HCT116 (cell line): ENCODE measurements at regions not wholly inside any gene's neighbourhood (a gene's known extent, or its start where the extent isn't known, plus 50 kb on each side); places are given as distances from the start of the nearest gene placed in this dataset.

Experiments
- ATAC-seq: fragments of 200-7000 bp; cut with Tn5 transposase; 2 replicates; pipeline ENCODE4 v1.9.1; 2020; ENCODE audit warnings: mild to moderate bottlenecking, moderate library complexity
- BruUV-seq: library from RNA; stranded (reverse); fragments of 400-500 nt; replicated peaks from 2 replicates; lab custom pipeline; 2021; lab: Mats Ljungman, UMichigan
- CTCF ChIA-PET: fragments of 300-600 bp; sonication (Branson Sonifier 250); formaldehyde crosslinking; loops from one replicate; lab custom pipeline; 2021; ENCODE audit warnings: antibody characterized with exemption; lab: Charles Lee
- POLR2A ChIA-PET: fragments of 300-600, 350-600 bp; sonication (Branson Sonifier 250); formaldehyde crosslinking; loops from one replicate; lab custom pipeline; 2021; ENCODE audit warnings: antibody characterized with exemption; lab: Charles Lee
- RAD21 ChIA-PET, 2 experiments: fragments of 300-600 bp; sonication (Branson Sonifier 250); formaldehyde crosslinking; loops; one replicate each; lab custom pipeline; 2023; ENCODE audit warnings: low total read pairs in 2 of 2; ENCODE audit not compliant: uncharacterized antibody in 2 of 2, unreplicated experiment in 2 of 2, low non-redundant PET in 1 of 2; lab: Charles Lee
- DNase-seq: peaks from one replicate; pipeline ENCODE4 v3.0.0-alpha.2; 2010; ENCODE audit warnings: low read depth, low spot score
- H2AFZ ChIP-seq: fragments of 200-600 bp; shearing (Covaris generic), sonication (generic); 2 replicates; pipeline ENCODE4 v1.6.1; 2017; ENCODE audit warnings: low read depth, mixed run types, mixed read lengths, antibody characterized with exemption, low read length; ENCODE audit not compliant: poor library complexity, severe bottlenecking
- H3K27ac ChIP-seq: 2 replicates; pipeline ENCODE4 v1.5.1; 2012; ENCODE audit warnings: low read depth, low read length
- H3K27me3 ChIP-seq: fragments of 200-600 bp; sonication (generic); 2 replicates; pipeline ENCODE4 v1.6.1; 2016; ENCODE audit warnings: mixed run types, low read length, mixed read lengths; ENCODE audit not compliant: insufficient read depth
- H3K36me3 ChIP-seq, 2 experiments: fragments of 200-500 bp in 1 of 2; fragments of 200-600 bp in 1 of 2; sonication (Bioruptor generic) in 1 of 2; sonication (generic) in 1 of 2; 2 replicates each; pipeline versions ENCODE4 v1.5.1 to v1.6.1; 2014 to 2016; ENCODE audit warnings: low read length in 2 of 2, inconsistent platforms in 1 of 2, mixed read lengths in 1 of 2, mixed run types in 1 of 2; ENCODE audit not compliant: insufficient read depth in 2 of 2, control insufficient read depth in 1 of 2
- H3K4me1 ChIP-seq, 2 experiments: fragments of 200-600 bp in 1 of 2; sonication (generic) in 1 of 2; 2 replicates each; pipeline versions ENCODE4 v1.5.1 to v1.6.1; 2012 to 2017; ENCODE audit warnings: low read length in 2 of 2, inconsistent platforms in 1 of 2, mild to moderate bottlenecking in 1 of 2, mixed read lengths in 1 of 2, mixed run types in 1 of 2, moderate library complexity in 1 of 2; ENCODE audit not compliant: insufficient read depth in 2 of 2, control insufficient read depth in 1 of 2
- H3K4me2 ChIP-seq: fragments of 200-600 bp; sonication (generic); 2 replicates; pipeline ENCODE4 v1.6.1; 2017; ENCODE audit warnings: mixed run types, low read length, mixed read lengths
- H3K4me3 ChIP-seq, 2 experiments: fragments of 200-600 bp in 1 of 2; sonication (generic) in 1 of 2; replicated peaks in 1 of 2; 2 replicates each; pipeline ENCODE4 v1.5.1; 2011 to 2016; ENCODE audit warnings: low read length in 2 of 2, control low read depth in 1 of 2, low read depth in 1 of 2, mild to moderate bottlenecking in 1 of 2, mixed read lengths in 1 of 2, mixed run types in 1 of 2
- H3K79me2 ChIP-seq: fragments of 200-600 bp; sonication (generic); 2 replicates; pipeline ENCODE4 v1.6.1; 2017; ENCODE audit warnings: mild to moderate bottlenecking, mixed run types, low read length, moderate library complexity, mixed read lengths; ENCODE audit not compliant: insufficient read depth
- H3K9ac ChIP-seq: fragments of 200-600 bp; sonication (generic); 2 replicates; pipeline ENCODE4 v1.6.1; 2016; ENCODE audit warnings: low read length, mixed read lengths
- H3K9me2 ChIP-seq: fragments of 200-600 bp; sonication (generic), shearing (Covaris generic); 2 replicates; pipeline ENCODE4 v1.6.1; 2017; ENCODE audit warnings: mixed run types, mild to moderate bottlenecking, moderate library complexity; ENCODE audit not compliant: insufficient read depth
- H3K9me3 ChIP-seq, 2 experiments: fragments of 200-500 bp in 1 of 2; fragments of 200-600 bp in 1 of 2; sonication (Bioruptor generic) in 1 of 2; sonication (generic) in 1 of 2; 2 replicates each; pipeline ENCODE4 v1.6.1; 2014 to 2017; ENCODE audit warnings: low read length in 2 of 2, mixed read lengths in 2 of 2, inconsistent platforms in 1 of 2, low read depth in 1 of 2, mild to moderate bottlenecking in 1 of 2, mixed run types in 1 of 2, moderate library complexity in 1 of 2; ENCODE audit not compliant: control insufficient read depth in 1 of 2, insufficient read depth in 1 of 2
- H4K20me1 ChIP-seq: fragments of 200-600 bp; sonication (generic), shearing (Covaris generic); 2 replicates; pipeline ENCODE4 v1.6.1; 2017; ENCODE audit warnings: mixed run types, mild to moderate bottlenecking, moderate library complexity; ENCODE audit not compliant: insufficient read depth
- CBX3 ChIP-seq: IDR thresholded peaks from 2 replicates; pipeline ENCODE4 v1.6.1; 2012; ENCODE audit warnings: low read depth
- CEBPB ChIP-seq: IDR thresholded peaks from 2 replicates; pipeline ENCODE4 v1.6.1; 2012; ENCODE audit warnings: low read depth
- EGR1 ChIP-seq: IDR thresholded peaks from 2 replicates; pipeline ENCODE4 v1.6.1; 2012; ENCODE audit warnings: low read depth
- ELF1 ChIP-seq: IDR thresholded peaks from 2 replicates; pipeline ENCODE4 v1.6.1; 2012; ENCODE audit warnings: low read depth, borderline replicate concordance
- EZH2phosphoT487 ChIP-seq: fragments of 200-600 bp; IDR thresholded peaks from 2 replicates; pipeline ENCODE4 v1.6.1; 2018; ENCODE audit warnings: antibody characterized with exemption, borderline replicate concordance
- JUND ChIP-seq: IDR thresholded peaks from 2 replicates; pipeline ENCODE4 v1.6.1; 2012
- RAD21 ChIP-seq: IDR thresholded peaks from 2 replicates; pipeline ENCODE4 v1.6.1; 2012; ENCODE audit warnings: low read depth, mild to moderate bottlenecking
- SRF ChIP-seq: IDR thresholded peaks from 2 replicates; pipeline ENCODE4 v1.6.1; 2012; ENCODE audit warnings: low read depth
- ZFX ChIP-seq: fragments of 450-650 bp; IDR thresholded peaks from 2 replicates; pipeline ENCODE4 v1.6.1; 2017
- ZNF274 ChIP-seq: fragments of 200-500 bp; sonication (Bioruptor generic); IDR thresholded peaks from 2 replicates; pipeline ENCODE4 v1.6.1; 2014; ENCODE audit warnings: mild to moderate bottlenecking, low read depth, low read length, inconsistent platforms
- intact Hi-C: fragments of 100-400 bp; cut with micrococcal nuclease; formaldehyde crosslinking; loops from 2 replicates; pipeline ENCODE4 v1.10.0; 2022
- TF ChIP-seq, protein P1 (sequence below), 3 experiments: fragments of 200-600 bp in 1 of 3; sonication (generic) in 1 of 3; IDR thresholded peaks in 2 of 3; conservative IDR thresholded peaks in 1 of 3; 2 replicates each; pipeline ENCODE4 v1.5.1; 2012 to 2017; ENCODE audit warnings: low read depth in 2 of 3, low read length in 2 of 3, antibody characterized with exemption in 1 of 3, borderline replicate concordance in 1 of 3, control low read depth in 1 of 3, mild to moderate bottlenecking in 1 of 3, mixed read lengths in 1 of 3, mixed run types in 1 of 3, moderate library complexity in 1 of 3; ENCODE audit not compliant: insufficient read depth in 1 of 3
- TF ChIP-seq, protein P2 (sequence below): IDR thresholded peaks from 2 replicates; pipeline ENCODE4 v1.6.1; 2012
- TF ChIP-seq, protein P3 (sequence below): IDR thresholded peaks from 2 replicates; pipeline ENCODE4 v1.6.1; 2012
- TF ChIP-seq, protein P4 (sequence below): IDR thresholded peaks from 2 replicates; pipeline ENCODE4 v1.6.1; 2012; ENCODE audit warnings: low read depth

DNA sequence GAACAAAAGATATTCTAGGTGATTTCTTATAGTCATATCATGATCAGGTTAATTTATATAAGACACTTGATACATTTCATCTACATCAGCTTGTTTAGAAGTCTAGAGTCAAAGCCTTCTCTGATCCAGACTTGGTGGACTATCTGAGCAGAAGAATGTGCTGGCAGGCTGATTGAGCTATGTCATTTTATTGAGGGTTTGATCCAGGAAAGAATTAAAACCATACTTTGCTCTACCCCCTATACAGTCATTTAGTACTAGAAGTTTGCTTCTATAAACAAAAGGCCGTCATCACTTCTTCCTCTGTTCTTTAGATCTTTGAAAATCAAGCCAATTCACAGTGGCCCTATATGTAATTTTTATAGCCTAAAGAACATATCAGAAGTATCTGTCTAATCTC, 173.1 kb upstream of the PITX2 start:
- POLR2A ChIA-PET: no interaction called here

DNA sequence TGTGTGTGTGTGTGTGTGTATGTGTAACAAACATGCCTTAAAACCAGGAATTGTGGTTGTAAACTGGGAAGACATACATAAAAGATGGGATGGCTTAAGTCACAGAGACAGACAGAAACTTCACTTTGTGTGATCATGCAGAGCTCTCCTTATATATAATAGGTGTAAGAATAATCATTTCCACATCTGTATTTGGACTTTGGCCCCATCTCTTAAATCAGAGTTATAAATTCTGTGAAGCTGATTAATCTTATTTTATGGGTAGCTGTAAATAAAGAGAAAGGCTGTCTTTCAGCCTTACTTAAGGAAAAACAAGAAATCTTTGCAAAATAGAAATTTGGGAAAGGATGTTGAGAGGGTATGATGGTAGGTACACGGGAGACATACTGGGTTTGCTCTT, 174.6 kb upstream of the PITX2 start:
- ChIA-PET CTCF (no interaction called here), POLR2A (no interaction called here), RAD21 (no interaction called here)
- Histone ChIP-seq H3K4me1 (peaks cover 7 to 14% of the 10 kb centered on the region in 2 experiments; a peak in 3 of 4 replicates), H3K4me3 (no peak overlapping the region), H2AFZ (no peak overlapping the region), H3K9ac (no peak overlapping the region), H3K9me3 (no peaks in the 10 kb centered on the region), H3K27me3 (no peaks in the 10 kb centered on the region), H3K36me3 (no peaks in the 10 kb centered on the region), H3K4me2 (no peak overlapping the region), H4K20me1 (no peaks in the 10 kb centered on the region), H3K79me2 (no peaks in the 10 kb centered on the region), H3K27ac (no peak overlapping the region), H3K9me2 (no peaks in the 10 kb centered on the region)
- no peak for ATAC-seq
- intact Hi-C loops: no loop called here
- DNase-seq: no peak
- BruUV-seq: no TSS peak
- TF ChIP-seq, protein P1, sequence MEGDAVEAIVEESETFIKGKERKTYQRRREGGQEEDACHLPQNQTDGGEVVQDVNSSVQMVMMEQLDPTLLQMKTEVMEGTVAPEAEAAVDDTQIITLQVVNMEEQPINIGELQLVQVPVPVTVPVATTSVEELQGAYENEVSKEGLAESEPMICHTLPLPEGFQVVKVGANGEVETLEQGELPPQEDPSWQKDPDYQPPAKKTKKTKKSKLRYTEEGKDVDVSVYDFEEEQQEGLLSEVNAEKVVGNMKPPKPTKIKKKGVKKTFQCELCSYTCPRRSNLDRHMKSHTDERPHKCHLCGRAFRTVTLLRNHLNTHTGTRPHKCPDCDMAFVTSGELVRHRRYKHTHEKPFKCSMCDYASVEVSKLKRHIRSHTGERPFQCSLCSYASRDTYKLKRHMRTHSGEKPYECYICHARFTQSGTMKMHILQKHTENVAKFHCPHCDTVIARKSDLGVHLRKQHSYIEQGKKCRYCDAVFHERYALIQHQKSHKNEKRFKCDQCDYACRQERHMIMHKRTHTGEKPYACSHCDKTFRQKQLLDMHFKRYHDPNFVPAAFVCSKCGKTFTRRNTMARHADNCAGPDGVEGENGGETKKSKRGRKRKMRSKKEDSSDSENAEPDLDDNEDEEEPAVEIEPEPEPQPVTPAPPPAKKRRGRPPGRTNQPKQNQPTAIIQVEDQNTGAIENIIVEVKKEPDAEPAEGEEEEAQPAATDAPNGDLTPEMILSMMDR (IDR thresholded peaks at IDR 0.05 in 2 of 3, conservative IDR thresholded peaks at IDR 0.05 in 1 of 3; ENCODE audit: borderline replicate concordance in 1 of 3, insufficient read depth in 1 of 3, low read depth in 2 of 3, low read length in 2 of 3): no peak
- no peak for TF ChIP-seq EZH2phosphoT487
- no peak for TF ChIP-seq ELF1
- TF ChIP-seq, protein P2, sequence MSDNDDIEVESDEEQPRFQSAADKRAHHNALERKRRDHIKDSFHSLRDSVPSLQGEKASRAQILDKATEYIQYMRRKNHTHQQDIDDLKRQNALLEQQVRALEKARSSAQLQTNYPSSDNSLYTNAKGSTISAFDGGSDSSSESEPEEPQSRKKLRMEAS: no peak
- no peak for TF ChIP-seq CBX3
- TF ChIP-seq, protein P3, sequence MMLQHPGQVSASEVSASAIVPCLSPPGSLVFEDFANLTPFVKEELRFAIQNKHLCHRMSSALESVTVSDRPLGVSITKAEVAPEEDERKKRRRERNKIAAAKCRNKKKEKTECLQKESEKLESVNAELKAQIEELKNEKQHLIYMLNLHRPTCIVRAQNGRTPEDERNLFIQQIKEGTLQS: no peak
- TF ChIP-seq, protein P4, sequence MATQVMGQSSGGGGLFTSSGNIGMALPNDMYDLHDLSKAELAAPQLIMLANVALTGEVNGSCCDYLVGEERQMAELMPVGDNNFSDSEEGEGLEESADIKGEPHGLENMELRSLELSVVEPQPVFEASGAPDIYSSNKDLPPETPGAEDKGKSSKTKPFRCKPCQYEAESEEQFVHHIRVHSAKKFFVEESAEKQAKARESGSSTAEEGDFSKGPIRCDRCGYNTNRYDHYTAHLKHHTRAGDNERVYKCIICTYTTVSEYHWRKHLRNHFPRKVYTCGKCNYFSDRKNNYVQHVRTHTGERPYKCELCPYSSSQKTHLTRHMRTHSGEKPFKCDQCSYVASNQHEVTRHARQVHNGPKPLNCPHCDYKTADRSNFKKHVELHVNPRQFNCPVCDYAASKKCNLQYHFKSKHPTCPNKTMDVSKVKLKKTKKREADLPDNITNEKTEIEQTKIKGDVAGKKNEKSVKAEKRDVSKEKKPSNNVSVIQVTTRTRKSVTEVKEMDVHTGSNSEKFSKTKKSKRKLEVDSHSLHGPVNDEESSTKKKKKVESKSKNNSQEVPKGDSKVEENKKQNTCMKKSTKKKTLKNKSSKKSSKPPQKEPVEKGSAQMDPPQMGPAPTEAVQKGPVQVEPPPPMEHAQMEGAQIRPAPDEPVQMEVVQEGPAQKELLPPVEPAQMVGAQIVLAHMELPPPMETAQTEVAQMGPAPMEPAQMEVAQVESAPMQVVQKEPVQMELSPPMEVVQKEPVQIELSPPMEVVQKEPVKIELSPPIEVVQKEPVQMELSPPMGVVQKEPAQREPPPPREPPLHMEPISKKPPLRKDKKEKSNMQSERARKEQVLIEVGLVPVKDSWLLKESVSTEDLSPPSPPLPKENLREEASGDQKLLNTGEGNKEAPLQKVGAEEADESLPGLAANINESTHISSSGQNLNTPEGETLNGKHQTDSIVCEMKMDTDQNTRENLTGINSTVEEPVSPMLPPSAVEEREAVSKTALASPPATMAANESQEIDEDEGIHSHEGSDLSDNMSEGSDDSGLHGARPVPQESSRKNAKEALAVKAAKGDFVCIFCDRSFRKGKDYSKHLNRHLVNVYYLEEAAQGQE: no peak
- TF ChIP-seq JUND: no peak
- no peak for TF ChIP-seq EGR1
- TF ChIP-seq CEBPB: no peak
- no peak for TF ChIP-seq ZNF274
- TF ChIP-seq SRF: no peak
- TF ChIP-seq ZFX: no peak

More for the DNA sequence above, 173.1 kb upstream of the PITX2 start:
- RAD21 ChIA-PET: no interaction called here
- no peaks in the 10 kb centered on the region for H3K27me3 ChIP-seq
- no peak for TF ChIP-seq RAD21
- no peak for TF ChIP-seq ELF1
- TF ChIP-seq, protein P2: no peak
- BruUV-seq: no TSS peak
- no peaks in the 10 kb centered on the region for H3K36me3 ChIP-seq
- CTCF ChIA-PET: no interaction called here
- intact Hi-C loops: no loop called here
- H3K4me3 ChIP-seq: no peak overlapping the region
- no peaks in the 10 kb centered on the region for H4K20me1 ChIP-seq
- no peaks in the 10 kb centered on the region for H3K79me2 ChIP-seq
- no peaks in the 10 kb centered on the region for H3K9me2 ChIP-seq
- no peak overlapping the region for H3K27ac ChIP-seq
- no peak overlapping the region for H2AFZ ChIP-seq
- peaks cover 7 to 14% of the 10 kb centered on the region in 2 experiments; a peak in 3 of 4 replicates for H3K4me1 ChIP-seq
- DNase-seq (no peak), ATAC-seq (no peak)
- no peaks in the 10 kb centered on the region for H3K9me3 ChIP-seq
- H3K9ac ChIP-seq: no peak overlapping the region
- no peak overlapping the region for H3K4me2 ChIP-seq
